ENCODE measurements at regions not wholly inside any gene's neighbourhood (a gene's known extent, or its start where the extent isn't known, plus 50 kb on each side); places are given as distances from the start of the nearest gene placed in this dataset.

DNA sequence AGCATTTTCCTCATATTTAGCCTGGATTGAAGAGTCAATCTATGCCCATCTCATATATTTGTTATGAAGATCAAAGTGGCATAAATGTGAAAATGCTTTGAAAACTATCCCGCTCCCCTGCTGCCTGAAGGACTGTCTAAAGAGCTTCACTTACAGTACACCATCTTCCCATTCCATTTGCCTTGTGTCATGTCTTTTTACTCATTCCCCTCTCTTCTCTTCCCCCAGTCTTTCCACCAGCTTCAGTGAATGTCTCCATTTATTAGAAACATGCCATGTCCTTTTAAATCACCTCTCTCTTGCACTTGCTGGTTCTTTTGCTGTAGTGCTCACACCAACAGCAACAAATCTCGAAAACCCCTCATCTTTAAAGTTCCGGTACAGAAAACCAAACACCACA is 192.7 kb upstream of the SGCD start:
- H3K36me3 ChIP-seq (ENCODE audit: control insufficient read depth in 2 of 4, insufficient read depth in 4 of 4, low read length in 3 of 4), result no peaks in the 10 kb centered on the region
- FAIRE-seq, result no peak
- H3K9ac ChIP-seq (replicated peaks in 1 of 4; ENCODE audit: extremely low read depth in 1 of 4, low read depth in 3 of 4, low read length in 3 of 4), result no peak overlapping the region

More for the DNA sequence above, 192.7 kb upstream of the SGCD start:
- Histone ChIP-seq H3K27ac (ENCODE audit: low read depth, low read length) (no peak overlapping the region), H3K4ac (replicated peaks; ENCODE audit: insufficient read length, low read depth, low read length) (no peak overlapping the region), H4K91ac (replicated peaks; ENCODE audit: insufficient read length, low read length) (no peak overlapping the region), H3K9me3 (ENCODE audit: insufficient read depth in 2 of 2, low read depth in 1 of 2, low read length in 1 of 2) (no peaks in the 10 kb centered on the region), H2BK20ac (ENCODE audit: low read length) (no peak overlapping the region), H2AK5ac (ENCODE audit: low read depth, low read length) (no peak overlapping the region), H3K14ac (ENCODE audit: insufficient read length) (no peak overlapping the region), H4K8ac (ENCODE audit: extremely low read depth, insufficient read depth, low read length) (no peak overlapping the region), H4K20me1 (replicated peaks in 1 of 2; ENCODE audit: control insufficient read depth in 1 of 2, insufficient read depth in 2 of 2, low read length in 2 of 2) (no peaks in the 10 kb centered on the region), H2BK120ac (replicated peaks; ENCODE audit: low read depth, low read length) (no peak overlapping the region), H3K23ac (ENCODE audit: insufficient read length) (no peak overlapping the region), H2BK5ac (ENCODE audit: low read depth, low read length) (no peak overlapping the region), H3K4me3 (ENCODE audit: extremely low read depth in 1 of 4, insufficient read depth in 2 of 4, low read depth in 3 of 4, low read length in 4 of 4) (no peak overlapping the region), H2AFZ (ENCODE audit: low read length) (no peak overlapping the region), H3K18ac (ENCODE audit: extremely low read depth, low read length) (no peak overlapping the region), H3K4me2 (ENCODE audit: insufficient read depth in 1 of 2, low read depth in 2 of 2, low read length in 2 of 2) (no peak overlapping the region), H3K27me3 (replicated peaks in 1 of 4; ENCODE audit: control insufficient read depth in 3 of 4, extremely low read depth in 1 of 4, insufficient read depth in 3 of 4, low read length in 3 of 4) (no peaks in the 10 kb centered on the region), H3K79me2 (ENCODE audit: control insufficient read depth in 1 of 2, insufficient read depth in 2 of 2, low read length in 2 of 2) (no peaks in the 10 kb centered on the region), H2BK12ac (ENCODE audit: low read depth, low read length) (no peak overlapping the region), H3K23me2 (ENCODE audit: low read depth, low read length) (no peaks in the 10 kb centered on the region), H2BK15ac (ENCODE audit: low read length) (no peak overlapping the region), H3K79me1 (ENCODE audit: low read depth, low read length) (no peaks in the 10 kb centered on the region), H3K4me1 (replicated peaks in 1 of 4; ENCODE audit: control insufficient read depth in 3 of 4, insufficient read depth in 4 of 4, low read length in 3 of 4) (no peaks in the 10 kb centered on the region), H3K56ac (replicated peaks; ENCODE audit: insufficient read length, low read depth, low read length) (no peak overlapping the region), H4K5ac (ENCODE audit: insufficient read length, low read depth, low read length) (no peak overlapping the region)
- no peak for DNase-seq (ENCODE audit: low read depth in 1 of 2, low spot score in 2 of 2)
- 91% methylated on average over 3 of the region's 3 CpGs; no CpG with 5 or more reads in 1 of the 2 experiments for WGBS, 2 experiments (ENCODE audit: extremely low coverage in 1 of 2, insufficient coverage in 1 of 2, insufficient read length in 1 of 2, insufficient replicate concordance in 2 of 2, low coverage in 1 of 2, low lambda C conversion rate in 2 of 2, missing lambda C conversion rate in 1 of 2)
- ChIA-PET POLR2A (ENCODE audit: partially characterized antibody) (no interaction called here), CTCF (ENCODE audit: partially characterized antibody) (no interaction called here)
- TF ChIP-seq JUND (IDR thresholded peaks at IDR 0.05; ENCODE audit: low read length), result no peak
- TF ChIP-seq TAF7 (optimal IDR thresholded peaks at IDR 0.05; ENCODE audit: borderline replicate concordance, low read depth, low read length), result no peak

Data from H1 (cell line).